IPS-NIHi11 (cell line): ENCODE measurements at regions not wholly inside any gene's neighbourhood (a gene's known extent, or its start where the extent isn't known, plus 50 kb on each side); places are given as distances from the start of the nearest gene placed in this dataset.

ENCODE experiments used
- DNase-seq: peaks from one replicate; pipeline ENCODE4 v3.0.0; 2012; ENCODE audit warnings: mixed read lengths, low spot score

DNA sequence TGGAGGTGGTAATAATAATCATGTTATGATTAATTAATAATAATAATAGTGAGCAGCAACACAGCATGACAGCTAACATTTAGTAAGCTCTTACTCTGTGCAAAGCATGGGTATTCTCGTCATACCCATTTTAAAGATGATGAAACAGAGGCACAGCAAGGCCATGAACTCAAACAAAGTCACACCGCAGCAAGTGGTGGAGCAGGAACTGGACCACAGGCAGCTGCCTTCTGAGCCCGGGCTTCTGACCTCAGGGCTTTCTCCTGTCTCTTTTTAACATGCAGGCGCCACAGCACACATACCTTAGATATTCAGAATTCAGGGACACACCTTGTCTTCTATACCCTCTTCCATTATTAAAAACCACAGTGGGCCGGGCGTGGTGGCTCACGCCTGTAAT, 50.7 kb upstream of the SPATA12 start:
- DNase-seq = no peak

DNA sequence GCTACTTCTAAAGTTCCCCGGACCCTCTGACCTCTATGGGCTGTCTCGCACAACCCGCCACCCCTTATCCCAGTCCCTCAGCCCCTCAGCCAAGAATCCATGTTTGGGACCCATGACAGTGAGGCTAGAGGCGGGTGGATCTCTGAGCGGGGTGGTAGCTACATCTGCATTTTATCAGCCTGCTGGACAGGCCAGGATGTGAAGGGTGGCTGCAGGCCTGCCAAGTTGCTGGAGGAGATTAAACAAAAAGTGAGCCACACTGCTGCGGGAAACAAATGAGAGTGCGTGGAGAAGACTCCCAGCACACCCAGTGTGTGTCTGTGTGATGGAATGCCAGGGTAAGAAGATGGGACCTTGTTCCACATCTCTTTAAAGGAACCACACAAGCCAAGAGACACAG, 51.1 kb upstream of the SPATA12 start:
- DNase-seq = no peak

DNA sequence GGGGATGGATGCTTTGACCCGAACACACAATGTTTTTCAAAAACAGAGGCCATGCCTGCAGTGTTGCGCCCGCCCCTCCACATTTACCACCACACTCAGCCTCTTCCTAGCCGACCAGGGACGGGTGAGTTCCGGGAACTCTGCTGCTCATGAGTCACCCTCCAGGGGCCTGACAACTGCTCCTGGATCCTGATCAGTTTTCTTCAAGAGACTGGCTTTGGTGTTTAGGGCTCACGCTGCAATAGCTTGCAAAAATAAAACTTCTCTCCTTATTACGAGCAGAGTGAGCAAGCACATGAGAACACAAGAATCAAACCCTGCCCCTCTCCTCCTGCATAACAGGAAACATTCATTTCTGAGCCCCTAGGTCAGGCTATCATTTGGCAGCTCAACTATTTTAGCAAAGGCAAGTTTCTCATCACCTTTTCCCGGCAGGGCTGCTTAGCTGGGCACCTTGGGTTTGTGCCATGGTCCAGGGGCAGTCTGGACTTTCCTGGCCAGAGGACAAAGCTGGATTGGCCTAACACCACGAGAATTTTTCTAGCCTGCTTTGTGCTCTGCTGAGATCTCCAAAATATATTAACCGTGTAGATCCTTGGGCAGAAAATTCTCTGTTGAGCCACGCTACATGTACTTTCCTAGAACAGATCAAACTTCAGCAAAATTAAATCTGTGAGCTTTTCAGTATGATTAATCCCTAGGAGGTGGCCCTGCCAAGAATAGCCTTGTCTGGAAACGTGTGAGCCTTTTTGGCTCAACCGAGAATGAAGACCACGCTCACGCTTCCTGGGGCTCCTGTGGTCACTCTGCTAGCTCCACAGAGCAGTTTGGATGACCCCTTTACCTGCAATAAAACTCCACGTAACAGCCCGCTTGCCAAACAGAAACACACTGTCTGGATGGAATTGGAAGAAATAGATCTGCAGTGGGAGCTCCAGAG, 52.7 kb upstream of the SPATA12 start:
- peak; percentile 32 for DNase-seq

DNA sequence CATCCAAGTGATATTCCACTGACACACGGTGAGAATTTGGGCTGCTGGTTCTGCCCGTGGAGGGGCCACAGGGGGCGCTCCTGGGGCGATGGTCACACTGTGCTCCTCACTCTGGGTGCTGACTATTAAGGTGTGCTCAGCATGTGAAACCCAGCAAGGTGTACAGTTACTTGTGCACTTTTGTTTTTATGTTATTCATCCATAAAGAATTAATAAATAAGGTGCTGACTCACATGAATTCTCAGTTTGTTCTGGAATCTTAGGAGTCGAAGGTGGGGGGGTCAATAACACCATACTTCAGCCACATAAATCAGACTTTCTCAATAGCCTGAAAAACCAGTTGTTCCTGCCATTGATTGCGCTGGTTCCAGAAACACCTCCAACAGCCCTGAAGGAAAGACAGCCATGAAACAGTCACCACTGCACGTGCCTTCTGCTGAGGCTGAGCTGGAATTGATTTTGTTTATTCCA, 53.5 kb upstream of the SPATA12 start:
- DNase-seq = peak; percentile 63

DNA sequence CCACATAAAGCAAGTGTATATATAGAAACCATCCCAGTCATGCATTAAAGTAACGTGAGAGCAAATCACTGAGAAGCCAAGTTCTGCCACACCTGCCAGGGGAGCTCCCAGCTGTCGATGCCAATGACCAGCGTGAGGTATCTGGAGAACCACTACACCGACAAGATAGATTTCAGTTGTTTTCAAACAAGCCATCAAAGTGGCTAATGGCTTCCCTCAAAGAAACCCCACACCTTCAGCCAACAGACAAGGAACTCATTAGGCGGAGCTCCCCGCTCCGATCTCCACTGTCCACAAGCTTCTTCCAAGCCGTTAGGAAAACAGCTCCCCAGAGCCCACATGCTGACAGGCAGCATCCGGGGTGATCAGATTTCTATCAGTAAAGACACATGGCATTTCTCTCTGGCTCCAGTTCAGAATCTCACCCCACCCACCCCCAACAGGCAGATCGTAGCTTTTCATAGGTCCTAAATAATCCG, 54.2 kb upstream of the SPATA12 start:
- DNase-seq = peak; percentile 33

DNA sequence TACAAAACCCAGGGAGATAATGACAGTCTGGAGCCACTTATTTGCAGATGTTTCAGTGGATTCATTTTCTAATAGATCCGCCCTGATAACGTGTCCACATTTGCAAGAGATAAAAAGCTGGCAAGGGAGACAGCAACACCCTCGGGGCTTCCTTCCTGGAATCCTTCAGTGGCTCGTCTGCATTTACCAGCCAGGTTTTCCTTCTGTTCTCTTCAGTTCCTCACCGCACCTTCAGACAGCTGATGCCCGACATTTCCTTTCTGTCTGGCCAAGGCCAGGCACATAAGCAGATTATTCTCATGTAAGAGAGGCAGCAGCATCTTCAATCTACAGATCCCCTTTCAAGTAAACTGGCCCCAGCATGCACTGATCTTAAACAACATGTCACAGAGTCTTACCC, 56.2 kb upstream of the SPATA12 start:
- DNase-seq = no peak

DNA sequence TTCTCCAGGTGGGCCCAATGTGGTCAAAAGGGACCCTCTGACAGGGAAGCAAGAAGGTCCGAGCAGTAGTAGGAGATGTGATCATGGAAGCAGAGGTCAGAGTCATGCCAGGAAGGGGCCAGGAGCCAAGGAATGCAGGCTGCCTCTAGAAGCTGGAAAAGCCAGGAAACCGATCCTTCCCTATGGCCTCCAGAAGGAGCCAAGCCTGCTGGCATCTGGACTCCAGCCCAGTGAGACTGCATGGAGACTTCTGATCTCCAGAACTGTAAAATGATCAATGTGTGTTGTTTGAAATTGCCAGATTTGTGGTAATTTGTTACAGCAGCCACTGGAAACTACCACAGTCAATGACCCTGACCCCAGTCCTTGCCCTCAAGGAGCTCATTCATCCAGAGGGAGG, 56.8 kb upstream of the SPATA12 start:
- no peak for DNase-seq

DNA sequence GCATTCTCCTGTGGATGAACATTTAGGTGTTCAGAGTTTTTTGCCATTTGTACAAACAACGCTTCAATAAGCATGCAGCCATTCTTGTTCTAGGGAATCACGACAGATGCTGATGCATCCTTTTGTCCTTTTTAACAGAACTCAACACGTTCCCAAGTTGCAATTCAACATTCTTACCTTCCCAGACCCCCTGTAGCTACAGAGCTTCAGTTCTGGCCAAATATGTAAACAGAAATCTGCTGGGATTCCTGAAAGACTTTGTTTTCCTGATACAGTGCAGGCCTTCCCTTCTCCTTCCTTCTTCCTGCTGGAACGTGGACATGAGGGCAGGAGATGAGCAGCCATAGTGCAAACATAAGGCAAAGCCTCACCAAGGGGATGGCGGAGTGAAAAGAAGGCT, 59.1 kb upstream of the SPATA12 start:
- DNase-seq = no peak

DNA sequence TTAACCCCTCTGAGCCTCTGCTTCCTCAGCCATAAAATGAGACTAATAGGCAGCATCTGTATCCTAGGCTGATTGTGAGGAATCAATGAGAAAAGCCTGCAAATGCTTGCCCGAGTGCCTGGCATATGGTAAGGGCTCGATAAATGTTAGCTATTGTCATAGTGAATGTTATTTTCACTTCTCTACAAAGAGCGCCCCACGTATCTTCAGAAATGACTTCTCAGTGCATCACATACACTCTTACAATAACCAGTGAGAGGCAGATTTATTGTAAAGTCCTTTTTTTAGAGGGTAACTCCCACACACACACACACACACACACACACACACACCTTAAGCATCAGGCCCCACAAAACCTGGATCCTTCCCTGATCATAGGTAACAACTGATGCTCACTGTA, 60.5 kb upstream of the SPATA12 start:
- no peak for DNase-seq

DNA sequence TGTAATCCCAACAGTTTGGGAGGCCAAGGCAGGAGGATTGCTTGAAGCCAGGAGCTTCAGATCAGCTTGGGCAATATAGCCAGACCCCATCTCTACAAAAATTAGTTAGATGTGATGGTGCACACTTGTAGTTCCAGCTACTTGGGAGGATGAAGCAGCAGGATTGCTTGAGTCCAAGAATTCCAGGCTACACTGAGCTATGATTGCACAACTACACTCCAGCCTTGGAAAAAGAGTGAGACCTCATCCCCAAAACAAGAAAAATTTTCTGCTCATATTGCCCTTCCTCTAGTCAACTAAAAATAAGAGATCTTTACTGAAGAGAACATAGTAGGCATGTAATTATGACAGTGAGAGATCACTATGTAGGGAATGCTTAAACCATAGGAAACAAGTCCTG, 60.9 kb upstream of the SPATA12 start:
- no peak for DNase-seq

DNA sequence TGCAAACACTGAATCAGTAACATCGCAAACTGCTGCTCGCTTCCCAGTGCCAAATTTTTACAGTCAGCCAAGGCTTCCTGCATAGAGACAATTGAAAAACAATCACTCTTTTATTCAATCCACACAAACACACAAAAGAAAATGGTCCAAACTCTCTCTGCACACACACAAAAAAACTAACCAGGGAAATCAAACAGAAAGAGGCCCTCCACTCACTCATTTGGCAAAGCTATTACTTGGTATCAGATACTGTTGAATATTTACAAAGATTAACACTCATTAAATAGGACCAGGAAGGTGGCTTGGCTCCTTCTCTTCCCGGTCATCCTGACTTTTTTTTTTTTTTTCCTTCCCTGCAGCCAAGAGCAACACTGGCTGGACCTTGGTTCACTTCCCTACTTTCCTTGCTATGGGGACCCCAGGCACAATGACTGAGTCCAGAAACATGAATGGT, 62.4 kb upstream of the SPATA12 start:
- no peak for DNase-seq

DNA sequence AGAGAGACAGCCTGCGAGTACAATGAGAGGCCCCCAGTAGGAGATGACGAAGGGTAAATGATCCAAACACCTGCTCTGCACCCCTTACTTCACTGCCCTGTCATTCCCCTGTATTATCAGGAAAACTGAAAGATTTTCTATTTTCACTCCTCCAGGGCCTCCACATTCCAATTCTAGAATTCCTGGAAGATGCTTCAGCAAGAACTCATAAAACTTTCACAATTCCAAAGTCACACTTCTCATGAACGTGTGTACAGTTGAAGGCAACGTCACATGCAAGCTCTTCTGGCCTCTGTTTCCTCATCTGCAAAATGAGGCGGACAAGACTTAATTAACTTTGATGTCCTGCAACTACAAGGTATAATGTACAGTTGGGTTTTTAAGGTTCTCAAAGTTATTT, 62.8 kb upstream of the SPATA12 start:
- no peak for DNase-seq

DNA sequence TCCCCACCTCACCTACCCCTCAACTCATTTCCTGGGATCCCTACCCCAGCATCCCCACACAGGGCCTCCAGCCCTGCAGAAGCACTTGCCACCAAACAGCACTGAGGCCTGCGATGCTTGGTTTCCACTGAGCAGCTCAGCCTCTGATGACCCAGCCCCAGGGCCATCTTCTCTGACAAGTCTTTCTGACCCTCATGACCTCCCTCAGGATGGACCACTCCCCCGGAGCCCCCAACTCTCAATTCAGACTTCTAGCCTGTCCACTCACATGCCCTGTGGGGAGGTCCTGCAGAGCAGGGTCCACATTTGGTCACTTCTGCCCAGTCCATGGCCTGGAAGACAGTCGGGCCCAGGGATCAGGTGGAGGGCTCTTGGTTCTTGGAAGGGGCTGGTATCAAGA, 63.4 kb upstream of the SPATA12 start:
- DNase-seq = no peak

DNA sequence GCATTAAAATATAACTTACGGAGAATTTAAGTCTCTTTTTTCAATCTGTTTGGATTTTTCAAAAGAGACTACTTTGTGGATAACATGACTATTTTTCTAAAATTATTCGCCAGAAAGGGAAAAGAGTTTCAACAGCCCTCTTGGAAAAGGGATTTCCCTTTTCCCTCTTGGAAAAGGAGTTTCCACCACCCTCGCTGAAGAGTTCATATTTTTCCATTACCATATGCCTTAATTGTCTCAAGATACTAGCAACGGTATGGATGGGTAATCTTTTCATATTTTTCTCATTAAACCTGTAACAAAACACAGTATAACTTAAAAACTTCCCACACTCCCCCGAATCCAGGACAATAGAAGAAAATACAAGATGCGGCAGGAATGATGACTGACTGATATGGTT, 66.1 kb upstream of the SPATA12 start:
- no peak for DNase-seq

DNA sequence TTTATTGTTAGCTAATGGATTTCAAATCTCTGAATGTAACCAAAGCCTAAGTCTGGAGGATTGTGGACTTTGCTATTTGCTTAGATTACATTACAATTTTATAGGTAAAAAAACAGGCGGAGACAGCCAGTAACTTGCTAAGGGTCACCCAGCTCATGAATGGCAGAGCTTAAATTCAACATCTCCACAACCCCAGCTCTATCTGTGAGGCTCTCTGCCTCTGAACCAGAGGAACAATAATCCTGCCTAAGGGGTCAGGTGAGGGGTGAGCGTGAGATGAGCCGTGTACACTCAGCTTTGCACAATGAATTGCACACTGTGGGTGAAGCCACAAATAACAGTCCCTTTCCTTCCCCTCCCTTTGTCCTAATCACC, 69.8 kb upstream of the SPATA12 start:
- DNase-seq = no peak

DNA sequence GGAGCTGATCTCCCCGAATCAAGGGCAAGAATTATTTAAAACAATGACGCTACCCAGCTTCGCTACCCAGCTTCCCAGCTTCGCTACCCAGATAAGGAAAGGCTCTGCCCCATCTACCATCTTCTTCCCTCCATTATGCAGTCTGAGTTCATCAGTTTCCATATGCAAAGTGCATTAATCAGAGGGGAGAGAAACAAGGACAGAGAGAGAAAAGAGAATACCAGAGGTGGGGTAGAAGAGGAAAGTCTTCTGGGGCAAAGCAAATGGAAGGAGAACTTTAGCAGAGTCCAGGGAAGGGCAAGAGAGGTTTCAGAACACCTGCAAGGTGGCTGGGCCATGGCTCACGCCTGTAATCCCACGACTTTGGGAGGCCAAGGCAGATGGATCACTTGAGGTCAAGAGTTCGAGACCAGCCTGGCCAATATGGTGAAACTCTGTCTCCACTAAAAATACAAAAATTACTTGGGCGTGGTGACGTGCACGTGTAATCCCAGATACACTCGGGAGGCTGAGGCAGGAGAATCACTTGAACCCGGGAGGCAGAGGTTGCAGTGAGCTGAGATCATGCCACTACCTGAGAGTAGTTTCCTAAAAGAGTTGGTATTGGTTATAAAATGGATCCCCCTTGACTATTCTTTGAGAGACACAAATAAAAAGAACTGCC, 70.4 kb upstream of the SPATA12 start:
- DNase-seq = no peak

DNA sequence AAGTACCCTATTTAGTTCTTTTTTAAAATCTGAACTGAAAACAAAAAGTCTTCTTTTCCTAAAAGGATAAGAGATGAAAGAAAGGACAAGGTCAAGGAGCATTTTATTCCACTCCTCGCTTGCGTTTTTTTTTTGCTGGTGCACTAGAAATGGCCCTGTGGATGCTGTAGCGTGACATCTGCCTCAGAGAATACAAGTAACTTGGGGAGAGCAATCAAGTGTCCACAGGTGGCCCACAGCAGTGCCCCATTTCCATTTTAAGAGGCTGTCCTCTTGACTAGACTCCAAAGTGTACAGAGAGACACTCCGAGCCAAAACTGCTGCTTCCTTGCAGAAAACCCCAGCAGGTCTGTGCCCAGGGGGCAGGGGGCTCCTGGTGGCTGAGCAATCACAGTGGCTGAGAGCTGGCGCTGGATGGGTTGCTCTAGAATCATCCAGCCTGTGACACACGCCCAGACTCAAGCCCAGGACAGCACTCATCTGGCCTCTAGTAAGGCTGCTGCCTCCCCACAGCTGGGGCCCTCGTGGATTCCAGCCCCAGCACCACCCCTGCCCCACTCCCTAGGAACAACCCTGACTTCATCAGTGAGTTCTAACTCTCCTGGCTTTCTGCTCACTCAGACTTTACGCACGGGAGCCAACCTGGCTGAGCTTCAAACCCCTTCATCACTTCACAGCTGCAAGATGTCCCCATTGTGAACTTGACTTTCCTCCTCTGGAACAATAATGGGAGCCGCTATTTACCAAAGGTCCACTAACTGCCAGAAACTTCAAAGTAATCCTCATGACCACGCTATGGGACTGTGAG, 71.1 kb upstream of the SPATA12 start:
- no peak for DNase-seq

DNA sequence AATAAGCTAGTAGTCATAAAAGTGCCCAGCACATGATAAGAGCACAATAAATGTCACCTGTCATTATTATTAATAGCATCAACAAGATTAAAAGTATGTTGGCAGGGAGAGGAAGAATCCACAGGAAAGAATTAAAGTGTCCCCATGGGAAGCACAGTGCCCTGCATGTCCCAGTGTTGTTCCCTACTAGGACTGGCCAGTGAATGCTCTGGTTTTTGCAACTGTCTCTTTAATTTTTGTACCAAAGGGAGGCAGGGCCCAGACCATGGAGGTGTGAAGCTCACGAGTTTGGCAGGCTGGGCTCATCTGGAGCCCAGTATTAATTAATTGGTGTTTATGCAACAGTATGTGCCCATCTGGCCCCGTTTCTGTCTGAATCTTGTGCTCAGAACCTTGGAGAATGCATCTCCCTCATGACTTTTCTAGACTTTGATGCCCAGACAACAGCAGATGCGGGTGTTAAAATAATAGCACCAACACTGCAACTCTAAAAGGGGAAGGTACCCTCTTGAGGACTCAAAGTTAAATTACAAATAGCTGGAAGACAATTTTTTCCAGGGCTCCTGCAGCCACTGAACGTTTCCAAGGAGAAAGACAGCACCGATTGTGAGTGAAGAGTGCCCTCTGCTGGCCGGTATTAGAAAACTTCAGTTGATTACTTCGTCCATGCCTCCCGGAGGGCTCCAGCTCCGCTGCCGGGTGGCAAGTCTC, 71.9 kb upstream of the SPATA12 start:
- DNase-seq = peak; percentile 79

DNA sequence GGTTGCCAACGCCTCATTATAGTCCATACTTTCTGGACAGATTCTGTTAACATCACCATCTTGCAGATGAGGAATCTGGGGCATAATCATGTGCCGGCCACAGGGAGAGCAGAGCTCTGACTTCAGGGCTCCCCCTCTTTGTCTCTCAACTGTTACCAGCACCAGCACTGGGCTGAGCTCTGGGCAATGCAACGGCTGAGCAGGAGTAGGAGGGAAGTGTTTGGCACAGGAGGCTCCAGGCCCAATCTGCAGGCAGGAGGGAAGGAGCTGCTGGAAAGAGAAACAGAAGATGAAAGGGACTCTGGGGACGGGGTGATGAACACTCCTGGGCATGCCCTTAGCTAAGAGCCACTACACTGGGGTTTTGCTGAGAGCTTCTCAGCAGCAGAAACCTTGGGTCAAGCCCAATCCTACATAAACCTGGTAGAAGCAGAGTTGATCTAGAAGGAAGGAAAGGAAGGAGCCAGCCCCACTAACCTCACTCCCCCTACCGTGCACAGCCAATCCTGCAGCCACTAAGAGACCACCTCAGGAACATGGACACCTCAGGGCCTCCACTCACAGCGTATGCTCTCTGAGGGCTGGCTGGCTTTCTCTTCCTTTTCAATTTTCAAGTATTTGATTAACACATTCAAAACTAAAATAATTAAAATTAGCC, 73.1 kb upstream of the SPATA12 start:
- peak; percentile 35 for DNase-seq

DNA sequence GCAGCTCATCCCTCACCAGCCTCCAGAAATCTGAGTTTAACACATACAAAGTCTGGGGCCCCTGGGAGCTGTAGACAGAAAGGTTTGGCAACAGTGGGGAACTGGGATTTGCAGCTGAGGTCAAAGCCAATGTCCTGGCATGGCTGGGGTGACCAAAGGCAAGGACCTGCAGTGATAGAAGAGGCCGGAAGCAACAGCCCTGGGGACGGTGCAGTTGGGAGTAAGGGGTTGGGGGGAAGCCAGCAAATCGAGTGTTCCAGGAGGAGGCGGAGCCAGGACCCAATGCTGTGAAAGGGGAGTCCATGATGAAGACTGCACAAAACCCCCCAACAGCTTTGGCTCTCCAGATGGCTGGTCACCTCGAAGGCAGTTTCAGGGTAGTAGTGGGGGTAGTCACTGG, 74.1 kb upstream of the SPATA12 start:
- no peak for DNase-seq

DNA sequence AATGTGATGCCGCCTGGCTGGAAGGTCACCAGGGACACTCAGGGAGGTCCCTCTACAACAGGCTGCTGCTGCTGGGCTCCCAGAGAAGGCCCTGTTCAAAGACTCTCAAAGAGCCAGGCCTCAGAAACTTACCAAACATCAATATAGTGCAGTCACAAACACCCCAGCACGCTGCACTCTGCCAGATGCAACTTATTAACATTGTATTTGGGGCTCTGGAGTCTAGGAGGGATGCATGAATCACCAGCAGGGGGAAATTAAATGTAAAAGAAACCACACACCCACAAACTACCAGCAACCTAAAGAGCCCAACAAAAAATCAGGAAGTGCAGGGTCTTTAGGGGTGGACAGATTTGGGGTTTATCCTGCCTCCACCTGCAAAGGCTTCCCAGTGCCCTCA, 74.6 kb upstream of the SPATA12 start:
- no peak for DNase-seq
